ENCODE measurements at regions not wholly inside any gene's neighbourhood (a gene's known extent, or its start where the extent isn't known, plus 50 kb on each side); places are given as distances from the start of the nearest gene placed in this dataset.

DNA sequence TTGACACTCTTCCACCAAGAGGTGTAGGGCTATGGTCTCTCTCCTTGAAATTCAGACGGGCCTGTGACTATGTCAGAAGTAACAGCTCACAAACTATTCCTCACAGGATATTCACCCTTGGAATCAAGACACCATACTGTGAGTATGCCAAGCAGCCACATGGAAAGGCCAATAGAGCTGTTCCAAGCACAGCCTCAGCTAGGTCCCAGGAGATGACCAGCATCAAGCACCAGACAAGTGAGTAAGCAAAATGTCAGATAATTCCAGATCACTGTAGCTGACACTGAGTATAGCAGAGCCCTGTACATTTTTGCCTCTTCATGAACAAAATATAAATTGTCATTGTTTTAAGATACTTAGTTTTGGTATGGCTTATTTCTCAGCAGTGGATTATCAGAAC lies 88.1 kb upstream of the KCND2 start:
- Histone ChIP-seq H4K5ac (ENCODE audit: low read depth, low read length) (no peak overlapping the region), H2BK5ac (ENCODE audit: low read depth, low read length, poor library complexity, severe bottlenecking) (no peak overlapping the region), H2BK20ac (ENCODE audit: low read depth, low read length) (no peak overlapping the region), H3K4me3 (ENCODE audit: insufficient read depth, low read depth, low read length) (no peak overlapping the region), H3K56ac (ENCODE audit: extremely low read depth, insufficient read depth, low read length) (no peak overlapping the region), H3K9me3 (ENCODE audit: control insufficient read depth, insufficient read depth, low read length) (no peaks in the 10 kb centered on the region), H3K14ac (replicated peaks; ENCODE audit: low read depth, low read length) (no peak overlapping the region), H3K9ac (ENCODE audit: low read depth, low read length) (no peak overlapping the region), H4K91ac (ENCODE audit: insufficient read depth, low read depth, low read length) (no peak overlapping the region), H3K9me1 (ENCODE audit: insufficient read depth, low read length) (no peaks in the 10 kb centered on the region), H2AK5ac (ENCODE audit: low read depth, low read length) (no peak overlapping the region), H3K4me2 (ENCODE audit: low read depth, low read length) (no peak overlapping the region), H4K20me1 (ENCODE audit: insufficient read depth, low read length) (no peaks in the 10 kb centered on the region), H3K27ac (ENCODE audit: insufficient read depth, low read length) (no peak overlapping the region), H2AFZ (replicated peaks; ENCODE audit: low read length, poor library complexity) (no peak overlapping the region), H3K4me1 (ENCODE audit: control insufficient read depth, insufficient read depth, low read length) (no peaks in the 10 kb centered on the region), H2BK120ac (ENCODE audit: low read depth, low read length) (no peak overlapping the region), H3K4ac (ENCODE audit: low read depth, low read length) (no peak overlapping the region), H3K27me3 (ENCODE audit: control insufficient read depth, insufficient read depth, low read length) (no peaks in the 10 kb centered on the region), H3K36me3 (ENCODE audit: control insufficient read depth, insufficient read depth, low read length) (no peaks in the 10 kb centered on the region), H3K79me1 (ENCODE audit: low read depth in 1 of 2, low read length in 2 of 2) (no peaks in the 10 kb centered on the region), H3K18ac (ENCODE audit: low read depth, low read length) (no peak overlapping the region), H3K23ac (ENCODE audit: low read depth, low read length) (no peak overlapping the region), H2AK9ac (replicated peaks; ENCODE audit: low read depth, low read length, poor library complexity) (no peak overlapping the region), H2BK15ac (ENCODE audit: low read depth, low read length) (no peak overlapping the region), H4K8ac (ENCODE audit: low read depth in 2 of 2, low read length in 2 of 2) (no peak overlapping the region)
- WGBS, 2 experiments (ENCODE audit: extremely low coverage in 2 of 2, insufficient read length in 1 of 2): no CpG with 5 or more reads among the region's 1 CpG
- intact Hi-C loops (cut with micrococcal nuclease): no loop called here
- dilution Hi-C loops (cut with HindIII; ENCODE audit: low sequenced_read_pairs, unreplicated experiment): no loop called here
- in situ Hi-C loops (cut with MboI; ENCODE audit: low sequenced_read_pairs): no loop called here
- no peak for ATAC-seq (ENCODE audit: low read depth)
- DNase-seq: no peak
- CTCF ChIA-PET: no interaction called here
- TF ChIP-seq, protein P1, sequence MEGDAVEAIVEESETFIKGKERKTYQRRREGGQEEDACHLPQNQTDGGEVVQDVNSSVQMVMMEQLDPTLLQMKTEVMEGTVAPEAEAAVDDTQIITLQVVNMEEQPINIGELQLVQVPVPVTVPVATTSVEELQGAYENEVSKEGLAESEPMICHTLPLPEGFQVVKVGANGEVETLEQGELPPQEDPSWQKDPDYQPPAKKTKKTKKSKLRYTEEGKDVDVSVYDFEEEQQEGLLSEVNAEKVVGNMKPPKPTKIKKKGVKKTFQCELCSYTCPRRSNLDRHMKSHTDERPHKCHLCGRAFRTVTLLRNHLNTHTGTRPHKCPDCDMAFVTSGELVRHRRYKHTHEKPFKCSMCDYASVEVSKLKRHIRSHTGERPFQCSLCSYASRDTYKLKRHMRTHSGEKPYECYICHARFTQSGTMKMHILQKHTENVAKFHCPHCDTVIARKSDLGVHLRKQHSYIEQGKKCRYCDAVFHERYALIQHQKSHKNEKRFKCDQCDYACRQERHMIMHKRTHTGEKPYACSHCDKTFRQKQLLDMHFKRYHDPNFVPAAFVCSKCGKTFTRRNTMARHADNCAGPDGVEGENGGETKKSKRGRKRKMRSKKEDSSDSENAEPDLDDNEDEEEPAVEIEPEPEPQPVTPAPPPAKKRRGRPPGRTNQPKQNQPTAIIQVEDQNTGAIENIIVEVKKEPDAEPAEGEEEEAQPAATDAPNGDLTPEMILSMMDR (conservative IDR thresholded peaks at IDR 0.05; ENCODE audit: low read depth, low read length): no peak
- TF ChIP-seq BHLHE40 (IDR thresholded peaks at IDR 0.05; ENCODE audit: low read depth, low read length) (no peak), FOS (IDR thresholded peaks at IDR 0.05; ENCODE audit: low read depth, low read length) (no peak), CEBPB (IDR thresholded peaks at IDR 0.05; ENCODE audit: low read depth, low read length) (no peak), RAD21 (IDR thresholded peaks at IDR 0.05; ENCODE audit: low read length) (no peak), MXI1 (IDR thresholded peaks at IDR 0.05; ENCODE audit: borderline replicate concordance, low read depth, low read length) (no peak), RFX5 (IDR thresholded peaks at IDR 0.05; ENCODE audit: low read depth, low read length) (no peak), CHD1 (IDR thresholded peaks at IDR 0.05; ENCODE audit: low read depth, low read length) (no peak), ELK1 (IDR thresholded peaks at IDR 0.05; ENCODE audit: borderline replicate concordance, low read depth, low read length) (no peak), MAFK (IDR thresholded peaks at IDR 0.05; ENCODE audit: low read depth, low read length) (no peak), MAZ (IDR thresholded peaks at IDR 0.05; ENCODE audit: borderline replicate concordance, low read depth, low read length) (no peak), NFE2L2 (IDR thresholded peaks at IDR 0.05; ENCODE audit: low read depth, low read length) (no peak), RCOR1 (IDR thresholded peaks at IDR 0.05; ENCODE audit: insufficient replicate concordance, low read length) (no peak), SMC3 (IDR thresholded peaks at IDR 0.05; ENCODE audit: low read depth, low read length) (no peak), POLR2A (IDR thresholded peaks at IDR 0.05; ENCODE audit: low read depth, low read length) (no peak)
- TF ChIP-seq, protein P2, sequence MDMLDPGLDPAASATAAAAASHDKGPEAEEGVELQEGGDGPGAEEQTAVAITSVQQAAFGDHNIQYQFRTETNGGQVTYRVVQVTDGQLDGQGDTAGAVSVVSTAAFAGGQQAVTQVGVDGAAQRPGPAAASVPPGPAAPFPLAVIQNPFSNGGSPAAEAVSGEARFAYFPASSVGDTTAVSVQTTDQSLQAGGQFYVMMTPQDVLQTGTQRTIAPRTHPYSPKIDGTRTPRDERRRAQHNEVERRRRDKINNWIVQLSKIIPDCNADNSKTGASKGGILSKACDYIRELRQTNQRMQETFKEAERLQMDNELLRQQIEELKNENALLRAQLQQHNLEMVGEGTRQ (IDR thresholded peaks at IDR 0.05; ENCODE audit: low read depth, low read length): no peak
- POLR2A ChIA-PET (ENCODE audit: unreplicated experiment): no interaction called here
- no TSS peak for BruUV-seq (replicated peaks)

Measured in IMR-90 (cell line).